A673 (cell line): ENCODE measurements at regions not wholly inside any gene's neighbourhood (a gene's known extent, or its start where the extent isn't known, plus 50 kb on each side); places are given as distances from the start of the nearest gene placed in this dataset.

Experiments
- EZH2 ChIP-seq: fragments of 200-600 bp; sonication (generic); IDR thresholded peaks from 2 replicates; pipeline ENCODE4 v1.6.1; 2017; ENCODE audit warnings: borderline replicate concordance, low read depth, mild to moderate bottlenecking, mixed read lengths, antibody characterized with exemption, low read length; ENCODE audit not compliant: poor library complexity, severe bottlenecking
- TF ChIP-seq, protein P1 (sequence below): fragments of 300-800, 200-600 bp; sonication (generic); conservative IDR thresholded peaks from 2 replicates; pipeline ENCODE4 v1.5.1; 2017; ENCODE audit warnings: low read depth, mild to moderate bottlenecking, antibody characterized with exemption, low read length, moderate library complexity, mixed read lengths

DNA sequence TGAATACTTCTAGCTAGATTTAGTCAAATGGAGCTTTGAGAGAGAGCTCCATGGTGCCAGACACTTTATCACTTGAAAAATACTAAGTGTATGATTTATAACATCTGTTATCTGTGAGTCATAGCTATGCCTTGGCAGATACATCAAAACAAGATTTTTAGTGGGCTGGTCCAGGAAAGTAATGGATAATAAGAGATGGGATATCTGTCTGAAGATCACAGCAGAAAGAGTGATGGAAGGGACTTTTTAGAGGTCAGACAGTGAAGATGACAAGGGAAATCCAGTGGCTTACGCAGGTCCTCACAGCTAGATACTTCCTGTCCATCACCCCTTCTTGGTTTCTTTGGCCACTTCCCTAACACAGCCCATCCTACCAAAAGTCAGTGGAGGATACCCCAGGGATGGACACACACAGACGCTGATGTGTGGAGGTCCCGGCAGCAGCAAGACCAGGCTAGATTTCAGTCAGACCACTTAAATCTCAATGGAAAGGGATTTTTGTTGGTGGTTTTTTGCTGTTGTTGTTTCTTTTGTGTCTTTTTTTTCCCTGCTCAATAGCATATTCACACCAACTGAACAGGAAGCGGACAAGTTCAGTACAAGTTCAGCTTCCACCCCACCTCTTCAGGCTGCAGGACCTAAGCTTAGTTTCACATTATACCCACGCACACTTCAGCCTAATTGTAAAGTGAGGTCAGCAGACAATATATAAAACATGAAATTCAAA lies 209.3 kb downstream of the ALDH8A1 start:
- TF ChIP-seq EZH2: no peak
- TF ChIP-seq, protein P1, sequence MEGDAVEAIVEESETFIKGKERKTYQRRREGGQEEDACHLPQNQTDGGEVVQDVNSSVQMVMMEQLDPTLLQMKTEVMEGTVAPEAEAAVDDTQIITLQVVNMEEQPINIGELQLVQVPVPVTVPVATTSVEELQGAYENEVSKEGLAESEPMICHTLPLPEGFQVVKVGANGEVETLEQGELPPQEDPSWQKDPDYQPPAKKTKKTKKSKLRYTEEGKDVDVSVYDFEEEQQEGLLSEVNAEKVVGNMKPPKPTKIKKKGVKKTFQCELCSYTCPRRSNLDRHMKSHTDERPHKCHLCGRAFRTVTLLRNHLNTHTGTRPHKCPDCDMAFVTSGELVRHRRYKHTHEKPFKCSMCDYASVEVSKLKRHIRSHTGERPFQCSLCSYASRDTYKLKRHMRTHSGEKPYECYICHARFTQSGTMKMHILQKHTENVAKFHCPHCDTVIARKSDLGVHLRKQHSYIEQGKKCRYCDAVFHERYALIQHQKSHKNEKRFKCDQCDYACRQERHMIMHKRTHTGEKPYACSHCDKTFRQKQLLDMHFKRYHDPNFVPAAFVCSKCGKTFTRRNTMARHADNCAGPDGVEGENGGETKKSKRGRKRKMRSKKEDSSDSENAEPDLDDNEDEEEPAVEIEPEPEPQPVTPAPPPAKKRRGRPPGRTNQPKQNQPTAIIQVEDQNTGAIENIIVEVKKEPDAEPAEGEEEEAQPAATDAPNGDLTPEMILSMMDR: no peak
